PC-3 (cell line): ENCODE measurements at regions not wholly inside any gene's neighbourhood (a gene's known extent, or its start where the extent isn't known, plus 50 kb on each side); places are given as distances from the start of the nearest gene placed in this dataset.

ENCODE experiments used
- ATAC-seq: fragments of 200-7000 bp; cut with Tn5 transposase; 2 replicates; pipeline ENCODE4 v1.9.1; 2020; ENCODE audit warnings: mild to moderate bottlenecking, moderate library complexity
- BruUV-seq: library from RNA; stranded (reverse); fragments of 400-500 nt; replicated peaks from 2 replicates; lab custom pipeline; 2021; lab: Mats Ljungman, UMichigan
- CTCF ChIA-PET: fragments of 300-600 bp; sonication (Branson Sonifier 250); formaldehyde crosslinking; loops from one replicate; lab custom pipeline; 2022; ENCODE audit warnings: antibody characterized with exemption; lab: Charles Lee
- POLR2A ChIA-PET: fragments of 300-600 bp; sonication (Branson Sonifier 250); formaldehyde crosslinking; loops from one replicate; lab custom pipeline; 2022; ENCODE audit warnings: antibody characterized with exemption; ENCODE audit not compliant: unreplicated experiment; lab: Charles Lee
- DNase-seq: peaks from one replicate; pipeline ENCODE4 v3.0.0-alpha.2; 2015
- H2AFZ ChIP-seq: fragments of 300-600 bp; sonication (generic); 2 replicates; pipeline ENCODE4 v1.6.0; 2016; ENCODE audit warnings: antibody characterized with exemption, low read length
- H3F3A ChIP-seq: fragments of 300-600 bp; sonication (generic); one replicate; pipeline ENCODE4 v1.6.0; 2017; ENCODE audit warnings: antibody characterized with exemption, low read length, control low read depth, mild to moderate bottlenecking; ENCODE audit not compliant: unreplicated experiment
- H3K27ac ChIP-seq: fragments of 300-600 bp; sonication (generic); 2 replicates; pipeline ENCODE4 v1.5.1; 2016; ENCODE audit warnings: mild to moderate bottlenecking, low read length
- H3K27me3 ChIP-seq: fragments of 300-600 bp; sonication (generic); 2 replicates; pipeline ENCODE4 v1.6.1; 2016; ENCODE audit warnings: low read length, mixed read lengths
- H3K36me3 ChIP-seq: fragments of 300-600 bp; sonication (generic); 2 replicates; pipeline ENCODE4 v1.6.1; 2016; ENCODE audit warnings: low read depth, mixed run types, low read length, mixed read lengths
- H3K4me1 ChIP-seq: fragments of 300-600 bp; sonication (generic); 2 replicates; pipeline ENCODE4 v1.5.1; 2016; ENCODE audit warnings: low read length; ENCODE audit not compliant: insufficient read depth
- H3K4me2 ChIP-seq: fragments of 300-600 bp; sonication (generic); 2 replicates; pipeline ENCODE4 v1.6.0; 2016; ENCODE audit warnings: low read length
- H3K4me3 ChIP-seq: fragments of 300-600 bp; sonication (generic); 2 replicates; pipeline ENCODE4 v1.5.1; 2016; ENCODE audit warnings: mild to moderate bottlenecking, low read length, mixed read lengths
- H3K79me2 ChIP-seq: fragments of 300-600 bp; sonication (generic); 2 replicates; pipeline ENCODE4 v1.6.1; 2017; ENCODE audit warnings: low read length, mixed read lengths
- H3K9ac ChIP-seq: fragments of 300-600 bp; sonication (generic); 2 replicates; pipeline ENCODE4 v1.6.0; 2016; ENCODE audit warnings: mild to moderate bottlenecking, low read length
- H3K9me2 ChIP-seq: fragments of 300-600 bp; sonication (generic); replicated peaks from 2 replicates; pipeline ENCODE4 v1.6.1; 2016; ENCODE audit warnings: mixed run types, low read length, mixed read lengths
- H3K9me3 ChIP-seq: fragments of 300-600 bp; sonication (generic); 2 replicates; pipeline ENCODE4 v1.6.1; 2016; ENCODE audit warnings: low read length, mixed read lengths
- H4K20me1 ChIP-seq: fragments of 300-600 bp; sonication (generic); 2 replicates; pipeline ENCODE4 v1.6.1; 2016; ENCODE audit warnings: low read length, mixed read lengths
- CTCF ChIP-seq: fragments of 300-600 bp; sonication (generic); conservative IDR thresholded peaks from 2 replicates; pipeline ENCODE4 v1.5.1; 2017; ENCODE audit warnings: antibody characterized with exemption, low read depth, mild to moderate bottlenecking, low read length
- EZH2 ChIP-seq: fragments of 300-600 bp; sonication (generic); IDR thresholded peaks from one replicate; pipeline ENCODE4 v1.6.1; 2017; ENCODE audit warnings: antibody characterized with exemption, mild to moderate bottlenecking, low read length; ENCODE audit not compliant: unreplicated experiment
- EZH2phosphoT487 ChIP-seq: fragments of 300-600 bp; sonication (generic); IDR thresholded peaks from 2 replicates; pipeline ENCODE4 v1.6.1; 2018; ENCODE audit warnings: mild to moderate bottlenecking, antibody characterized with exemption, low read length, borderline replicate concordance
- intact Hi-C: fragments of 100-400 bp; cut with micrococcal nuclease; formaldehyde crosslinking; loops from 2 replicates; pipeline ENCODE4 v1.9.0; 2023

- intact Hi-C loops: no loop called here
- Histone ChIP-seq H3K4me3 (no peak overlapping the region), H2AFZ (no peak overlapping the region), H4K20me1 (no peaks in the 10 kb centered on the region), H3K27ac (no peak overlapping the region), H3K27me3 (no peaks in the 10 kb centered on the region), H3K79me2 (no peaks in the 10 kb centered on the region), H3F3A (no peaks in the 10 kb centered on the region), H3K4me2 (no peak overlapping the region), H3K9me2 (no peaks in the 10 kb centered on the region), H3K4me1 (no peaks in the 10 kb centered on the region), H3K9ac (no peak overlapping the region), H3K9me3 (no peaks in the 10 kb centered on the region), H3K36me3 (no peaks in the 10 kb centered on the region)
- DNase-seq (no peak), ATAC-seq (no peak)
- CTCF ChIA-PET: no interaction called here
- POLR2A ChIA-PET: no interaction called here
- no TSS peak for BruUV-seq
- TF ChIP-seq EZH2 (no peak), CTCF (no peak), EZH2phosphoT487 (no peak)
Observed at GRCh38 chr2:43149482-43150107, 76.8 kb downstream of the ZFP36L2 start.

- no peak overlapping the region for H2AFZ ChIP-seq
- no TSS peak for BruUV-seq
- H3K79me2 ChIP-seq: no peaks in the 10 kb centered on the region
- H3K4me1 ChIP-seq: no peaks in the 10 kb centered on the region
- H3K27ac ChIP-seq: no peak overlapping the region
- H3K36me3 ChIP-seq: no peaks in the 10 kb centered on the region
- ATAC-seq: no peak
- H3K9me2 ChIP-seq: no peaks in the 10 kb centered on the region
- H3K9ac ChIP-seq: no peak overlapping the region
- TF ChIP-seq EZH2phosphoT487 (no peak), CTCF (no peak), EZH2 (no peak)
- no peaks in the 10 kb centered on the region for H3F3A ChIP-seq
- no peak for DNase-seq
- no peaks in the 10 kb centered on the region for H3K27me3 ChIP-seq
- H3K4me2 ChIP-seq: no peak overlapping the region
- intact Hi-C loops: no loop called here
- no peaks in the 10 kb centered on the region for H4K20me1 ChIP-seq
- no peaks in the 10 kb centered on the region for H3K9me3 ChIP-seq
- POLR2A ChIA-PET: no interaction called here
- no peak overlapping the region for H3K4me3 ChIP-seq
- CTCF ChIA-PET: no interaction called here
Observed at GRCh38 chr2:43146083-43146482, 80.3 kb downstream of the ZFP36L2 start.

GRCh38 chr2:43144263-43144662 lies 82.1 kb downstream of the ZFP36L2 start:
- no peaks in the 10 kb centered on the region for H3F3A ChIP-seq
- POLR2A ChIA-PET: no interaction called here
- CTCF ChIA-PET: no interaction called here
- H3K27me3 ChIP-seq: no peaks in the 10 kb centered on the region
- intact Hi-C loops: no loop called here
- no peak for TF ChIP-seq EZH2
- no peak for TF ChIP-seq EZH2phosphoT487
- TF ChIP-seq CTCF: no peak
- H3K4me2 ChIP-seq: no peak overlapping the region
- no peaks in the 10 kb centered on the region for H3K9me3 ChIP-seq
- H4K20me1 ChIP-seq: no peaks in the 10 kb centered on the region
- no peak overlapping the region for H2AFZ ChIP-seq
- ATAC-seq (no peak), DNase-seq (no peak)
- H3K4me3 ChIP-seq: no peak overlapping the region
- BruUV-seq: no TSS peak
- H3K4me1 ChIP-seq: no peaks in the 10 kb centered on the region
- no peaks in the 10 kb centered on the region for H3K9me2 ChIP-seq
- no peaks in the 10 kb centered on the region for H3K36me3 ChIP-seq
- no peak overlapping the region for H3K27ac ChIP-seq
- H3K9ac ChIP-seq: no peak overlapping the region
- H3K79me2 ChIP-seq: no peaks in the 10 kb centered on the region
